C1 segment of cervical spinal cord (tissue), 14 donors: ENCODE measurements at regions not wholly inside any gene's neighbourhood (a gene's known extent, or its start where the extent isn't known, plus 50 kb on each side); places are given as distances from the start of the nearest gene placed in this dataset.
A peak's percentile ranks its signal among the peaks of the same experiment; 100 is the strongest.
"Not testable (repeated sequence)": the region's sequence is repeated elsewhere in the genome, so short reads cannot be mapped to it uniquely, and the experiment has no call there.

Experiments
- DNase-seq, 14 donors: peaks; one replicate each; lab custom pipeline; 2025; lab: John Stamatoyannopoulos, UW

- DNase-seq: no peak
Measured at GRCh38 chr3:190989218-190989617, 126.7 kb upstream of the GMNC start.

GRCh38 chr3:190988102-190988501 lies 125.6 kb upstream of the GMNC start:
- no peak for DNase-seq

GRCh38 chr3:190984502-190985244 lies 122.2 kb upstream of the GMNC start:
- no peak for DNase-seq

DNA sequence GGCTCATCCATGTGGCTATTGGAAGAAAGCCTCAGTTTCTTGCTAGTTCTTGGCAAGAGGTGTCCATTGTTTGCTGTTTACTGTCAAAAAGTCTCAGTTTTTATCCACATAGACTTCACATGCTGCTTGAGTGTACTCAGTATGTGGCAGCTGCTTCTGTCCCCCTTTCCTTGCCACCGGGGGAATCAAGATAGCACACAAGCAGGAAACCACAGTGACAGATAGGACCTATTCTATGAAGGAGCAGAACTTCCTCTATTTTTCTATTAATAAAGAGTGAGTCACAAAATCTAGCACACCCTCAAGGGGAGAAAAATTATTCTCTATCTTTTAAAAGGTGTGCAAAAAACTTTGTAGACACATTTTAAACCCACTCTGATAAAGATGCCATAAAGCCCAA lies 121.4 kb upstream of the GMNC start:
- DNase-seq: no peak

DNA sequence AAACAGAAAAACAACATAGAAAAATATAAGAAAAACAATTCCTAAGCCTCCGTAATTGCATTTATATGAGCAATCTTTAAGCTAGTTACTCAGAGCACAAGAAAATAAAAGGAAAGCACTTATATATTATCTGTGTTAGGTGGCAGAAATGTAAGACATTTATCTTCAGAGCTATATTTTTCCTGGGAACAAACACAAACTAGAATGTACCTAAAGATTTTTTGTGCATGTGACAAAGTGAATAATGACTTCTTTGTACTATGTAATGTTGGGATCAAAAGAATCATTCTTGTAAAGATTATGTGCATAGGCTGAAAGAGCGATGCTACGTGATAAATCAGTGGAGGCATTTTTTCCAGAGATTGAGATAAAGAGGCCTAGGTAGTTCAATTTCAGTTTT lies 111.3 kb upstream of the GMNC start:
- DNase-seq: no peak

GRCh38 chr3:190972840-190973270 lies 110.4 kb upstream of the GMNC start:
- DNase-seq: no peak

GRCh38 chr3:190972196-190972595 lies 109.7 kb upstream of the GMNC start:
- no peak for DNase-seq

- no peak for DNase-seq
Measured at GRCh38 chr3:190970560-190970959, 108.1 kb upstream of the GMNC start.

GRCh38 chr3:190968616-190969015 lies 106.1 kb upstream of the GMNC start:
- no peak for DNase-seq

DNA sequence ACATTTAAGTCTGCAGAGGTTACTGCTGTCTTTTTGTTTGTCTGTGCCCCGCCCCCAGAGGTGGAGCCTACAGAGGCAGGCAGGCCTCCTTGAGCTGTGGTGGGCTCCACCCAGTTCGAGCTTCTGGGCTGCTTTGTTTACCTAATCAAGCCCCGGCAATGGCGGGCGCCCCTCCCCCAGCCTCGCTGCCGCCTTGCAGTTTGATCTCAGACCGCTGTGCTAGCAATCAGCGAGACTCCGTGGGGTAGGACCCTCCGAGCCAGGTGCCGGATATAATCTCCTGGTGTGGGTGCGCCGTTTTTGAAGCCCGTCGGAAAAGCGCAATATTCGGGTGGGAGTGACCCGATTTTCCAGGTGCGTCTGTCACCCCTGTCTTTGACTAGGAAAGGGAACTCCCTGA lies 102.4 kb upstream of the GMNC start:
- not testable (repeated sequence) for DNase-seq

DNA sequence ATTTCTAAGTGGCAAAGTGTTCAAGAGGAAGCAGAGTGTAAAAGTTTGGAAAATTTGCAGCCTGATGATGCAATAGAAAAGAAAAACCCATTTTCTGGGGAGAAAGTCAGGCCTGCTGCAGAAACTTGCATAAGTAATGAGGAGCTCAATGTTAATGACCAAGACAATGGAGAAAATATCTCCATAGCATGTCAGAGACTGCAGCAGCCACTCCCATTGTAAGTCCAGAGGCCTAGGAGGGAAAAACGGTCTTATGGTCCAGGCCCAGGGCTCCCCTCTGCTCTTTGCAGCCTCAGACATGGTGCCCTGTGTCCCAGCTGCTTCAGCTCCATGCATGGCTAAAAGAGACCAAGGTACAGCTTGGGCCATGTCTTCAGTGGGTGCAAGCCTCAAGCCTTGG lies 96.6 kb upstream of the GMNC start:
- no peak for DNase-seq

DNA sequence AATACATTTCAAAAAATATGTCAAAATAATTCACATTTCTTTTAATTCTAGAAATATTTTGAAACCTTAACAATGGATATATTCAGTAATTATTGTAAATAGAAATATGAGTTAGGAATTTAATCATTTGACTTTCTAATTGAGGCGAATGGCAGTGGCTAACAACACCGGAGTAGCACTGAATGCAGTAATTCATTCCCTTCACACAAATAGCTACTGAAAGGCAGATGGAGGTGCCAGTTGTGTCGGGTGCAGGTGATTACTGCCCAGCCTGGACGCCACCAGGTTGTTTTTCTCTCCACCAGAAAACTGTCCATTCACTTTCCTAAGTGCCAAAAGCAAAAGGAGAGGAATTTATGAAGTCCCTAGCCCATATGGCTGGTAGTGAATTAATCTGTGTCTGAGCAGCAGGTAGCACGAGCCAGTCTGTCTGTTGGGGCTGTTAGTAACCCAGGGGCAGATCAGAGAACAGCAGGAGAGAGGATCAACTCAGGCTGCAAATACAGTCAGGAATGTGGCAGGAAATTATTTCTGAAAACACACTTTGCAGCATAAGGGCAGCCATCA lies 79.3 kb upstream of the GMNC start:
- peak in 1 of 14 donors; percentile 80 for DNase-seq

DNA sequence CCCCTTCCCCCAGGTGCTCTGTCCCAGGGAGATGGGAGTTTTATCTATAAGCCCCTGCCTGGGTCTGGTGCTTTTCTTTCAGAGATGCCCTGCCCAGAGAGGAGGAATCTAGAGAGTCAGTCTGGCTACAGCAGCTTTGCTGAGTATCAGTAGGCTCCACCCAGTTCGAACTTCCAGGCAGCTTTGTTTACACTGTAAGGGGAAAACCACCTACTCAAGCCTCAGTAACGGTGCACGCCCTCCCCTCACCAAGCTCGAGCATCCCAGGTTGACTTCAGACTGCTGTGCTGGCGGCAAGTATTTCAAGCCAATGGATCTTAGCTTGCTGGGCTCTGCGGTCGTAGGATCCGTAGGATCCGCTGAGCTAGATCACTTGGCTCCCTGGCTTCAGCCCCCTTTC lies 72.1 kb upstream of the GMNC start:
- not testable (repeated sequence) for DNase-seq

DNA sequence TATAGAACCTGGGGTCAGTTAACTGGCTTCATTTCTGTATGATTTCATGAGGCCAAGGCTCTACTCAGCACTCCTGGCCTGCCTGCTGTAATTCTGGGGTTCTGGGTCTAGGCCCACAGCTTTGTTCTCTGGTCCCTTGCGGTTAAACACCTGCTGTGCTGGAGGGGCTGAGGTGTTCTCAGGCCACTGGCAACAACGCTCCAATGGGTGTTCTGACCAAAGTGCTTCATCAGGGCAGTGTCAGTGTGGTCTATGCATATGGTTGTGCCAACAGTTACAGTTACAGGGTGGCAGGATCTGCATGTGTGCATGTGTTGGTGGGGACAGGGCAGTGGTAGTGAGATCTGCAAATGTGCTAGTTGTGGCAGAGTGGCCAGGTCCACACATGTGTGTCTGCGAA lies 64.1 kb upstream of the GMNC start:
- DNase-seq: no peak

- no peak for DNase-seq
Measured at GRCh38 chr3:190912736-190913135, 50.2 kb upstream of the GMNC start.
